GM12878 (cell line): ENCODE measurements at regions not wholly inside any gene's neighbourhood (a gene's known extent, or its start where the extent isn't known, plus 50 kb on each side); places are given as distances from the start of the nearest gene placed in this dataset.

Source experiments
- ATAC-seq: fragments of 200-7000 bp; cut with Tn5 transposase; 3 replicates; pipeline ENCODE4 v1.9.1; 2020; ENCODE audit warnings: mild to moderate bottlenecking, moderate library complexity
- BruUV-seq: library from RNA; stranded (reverse); fragments of 400-500 nt; replicated peaks from 2 replicates; lab custom pipeline; 2021; lab: Mats Ljungman, UMichigan
- CTCF ChIA-PET: fragments of 300-600 bp; sonication (Branson Sonifier 250); formaldehyde crosslinking; extraction: SDS; loops from one replicate; lab custom pipeline; 2021; ENCODE audit warnings: inconsistent platforms; lab: Yijun Ruan, JAX
- POLR2A ChIA-PET: fragments of 350-600 bp; formaldehyde crosslinking; extraction: SDS; loops from one replicate; lab custom pipeline; 2021; ENCODE audit warnings: inconsistent platforms; lab: Charles Lee
- RAD21 ChIA-PET: fragments of 300-600 bp; sonication (Branson Sonifier 250); formaldehyde crosslinking; loops from one replicate; lab custom pipeline; 2023; ENCODE audit warnings: antibody characterized with exemption; ENCODE audit not compliant: unreplicated experiment; lab: Charles Lee
- SMC1A ChIA-PET: fragments of 300-600 bp; sonication (Branson Sonifier 250); formaldehyde crosslinking; loops from one replicate; lab custom pipeline; 2023; ENCODE audit not compliant: unreplicated experiment, uncharacterized antibody; lab: Charles Lee
- DNase-seq: peaks from one replicate; pipeline ENCODE4 v3.0.0-alpha.2; 2011; ENCODE audit warnings: low read depth, low spot score
- FAIRE-seq: peaks from 3 replicates; lab custom pipeline; 2011; peaks lifted over from hg19 to GRCh38; lab: Jason Lieb, UNC
- H2AFZ ChIP-seq: 2 replicates; pipeline ENCODE4 v1.6.0; 2011; ENCODE audit warnings: low read depth, low read length, control low read depth; ENCODE audit not compliant: control insufficient read depth
- H3K27ac ChIP-seq: 2 replicates; pipeline ENCODE4 v1.5.1; 2011; ENCODE audit warnings: control low read depth; ENCODE audit not compliant: control insufficient read depth, insufficient read depth
- H3K27me3 ChIP-seq, 2 experiments: replicated peaks in 1 of 2; 2 replicates each; pipeline versions ENCODE4 v1.6.0 to v1.6.1; 2011; ENCODE audit warnings: low read length in 1 of 2; ENCODE audit not compliant: control insufficient read depth in 2 of 2, insufficient read depth in 2 of 2
- H3K36me3 ChIP-seq, 2 experiments: 2 replicates each; pipeline ENCODE4 v1.5.1; 2011; ENCODE audit warnings: low read length in 1 of 2; ENCODE audit not compliant: control insufficient read depth in 2 of 2, insufficient read depth in 2 of 2
- H3K4me1 ChIP-seq: 2 replicates; pipeline ENCODE4 v1.6.1; 2011; ENCODE audit warnings: mild to moderate bottlenecking, low read length, moderate library complexity, mixed read lengths; ENCODE audit not compliant: control insufficient read depth, insufficient read depth
- H3K4me2 ChIP-seq: 2 replicates; pipeline ENCODE4 v1.6.0; 2011; ENCODE audit warnings: control low read depth; ENCODE audit not compliant: control insufficient read depth, insufficient read depth
- H3K4me3 ChIP-seq: fragments of 200-600 bp; sonication (generic); 2 replicates; pipeline ENCODE4 v1.5.1; 2016
- H3K79me2 ChIP-seq: 2 replicates; pipeline ENCODE4 v1.6.0; 2011; ENCODE audit warnings: low read length; ENCODE audit not compliant: control insufficient read depth, insufficient read depth
- H3K9ac ChIP-seq: 2 replicates; pipeline ENCODE4 v1.8.0; 2011; ENCODE audit warnings: low read length, control low read depth, mixed read lengths; ENCODE audit not compliant: control insufficient read depth, insufficient read depth
- H3K9me3 ChIP-seq: replicated peaks from 3 replicates; pipeline ENCODE4 v1.5.1; 2011; ENCODE audit warnings: mild to moderate bottlenecking, low read length; ENCODE audit not compliant: control insufficient read depth, insufficient read depth
- H4K20me1 ChIP-seq: 2 replicates; pipeline ENCODE4 v1.6.0; 2011; ENCODE audit not compliant: control insufficient read depth, insufficient read depth
- CHD1 ChIP-seq: IDR thresholded peaks from 2 replicates; pipeline ENCODE4 v1.6.1; 2012; ENCODE audit warnings: low read depth, low read length, improper control_type of control experiment
- CUX1 ChIP-seq: IDR thresholded peaks from 2 replicates; pipeline ENCODE4 v1.6.1; 2012; ENCODE audit warnings: improper control_type of control experiment, low read depth, low read length; ENCODE audit not compliant: insufficient replicate concordance
- FOS ChIP-seq: IDR thresholded peaks from 3 replicates; pipeline ENCODE4 v1.6.1; 2011; ENCODE audit warnings: borderline replicate concordance; ENCODE audit not compliant: insufficient read length; ENCODE audit errors: extremely low read depth
- MYB ChIP-seq: fragments of 150-350 bp; IDR thresholded peaks from 2 replicates; pipeline ENCODE4 v1.6.1; 2014; ENCODE audit warnings: mild to moderate bottlenecking, low read depth, low read length, borderline replicate concordance
- STAT1 ChIP-seq: fragments of 450-650 bp; conservative IDR thresholded peaks from 2 replicates; pipeline ENCODE4 v1.6.1; 2014; ENCODE audit warnings: antibody characterized with exemption, mild to moderate bottlenecking
- TBL1XR1 ChIP-seq: IDR thresholded peaks from 2 replicates; pipeline ENCODE4 v1.6.1; 2012; ENCODE audit warnings: low read depth, low read length, improper control_type of control experiment
- TCF12 ChIP-seq: IDR thresholded peaks from 2 replicates; pipeline ENCODE4 v1.6.1; 2011; ENCODE audit warnings: low read depth, mild to moderate bottlenecking, low read length
- YBX1 ChIP-seq: fragments of 450-650 bp; IDR thresholded peaks from 2 replicates; pipeline ENCODE4 v1.6.1; 2016; ENCODE audit warnings: antibody characterized with exemption
- YY1 ChIP-seq: IDR thresholded peaks from 2 replicates; pipeline ENCODE4 v1.6.1; 2011; ENCODE audit warnings: low read depth, mild to moderate bottlenecking, low read length
- ZBTB11 ChIP-seq: fragments of 450-650 bp; formaldehyde crosslinking; IDR thresholded peaks from 2 replicates; pipeline ENCODE4 v1.5.0; 2022; ENCODE audit warnings: mild to moderate bottlenecking, missing genetic modification characterization
- ZBTB4 ChIP-seq: fragments of 450-650 bp; formaldehyde crosslinking; IDR thresholded peaks from 2 replicates; pipeline ENCODE4 v1.4.0; 2022; ENCODE audit warnings: mild to moderate bottlenecking, moderate library complexity
- ZNF274 ChIP-seq: IDR thresholded peaks from one replicate; pipeline ENCODE4 v1.8.0; 2011; ENCODE audit not compliant: insufficient read length, insufficient read depth
- WGBS: methylation state at CpG from one replicate; pipeline ENCODE4 v1.1.6; 2016; ENCODE audit warnings: low lambda C conversion rate; ENCODE audit not compliant: insufficient replicate concordance, insufficient coverage; ENCODE audit errors: missing lambda C conversion rate; 5-methylcytosine and 5-hydroxymethylcytosine counted together
- in situ Hi-C: fragments of 300-500 bp; cut with MboI; formaldehyde crosslinking; loops from 9 replicates; pipeline ENCODE4 v1.14.3; 2018; ENCODE audit warnings: mixed read lengths
- intact Hi-C: fragments of 100-400 bp; cut with micrococcal nuclease; formaldehyde crosslinking; loops from one replicate; pipeline ENCODE4 v1.14.2; 2022; ENCODE audit not compliant: unreplicated experiment

- no peaks in the 10 kb centered on the region for H3K9me3 ChIP-seq
- H3K9ac ChIP-seq: no peak overlapping the region
- ChIA-PET POLR2A (no interaction called here), RAD21 (no interaction called here), CTCF (no interaction called here), SMC1A (interaction anchor here (1.5 kb wide), 1 partner anchor 12 kb away, joined by 4 read pairs; no protein-coding TSS in a partner anchor)
- H3K79me2 ChIP-seq: no peaks in the 10 kb centered on the region
- H3K27ac ChIP-seq: no peak overlapping the region
- no peaks in the 10 kb centered on the region for H4K20me1 ChIP-seq
- H2AFZ ChIP-seq: no peak overlapping the region
- no peak overlapping the region for H3K4me2 ChIP-seq
- WGBS: 44% methylated on average over 3 of the region's 3 CpGs
- H3K27me3 ChIP-seq: no peaks in the 10 kb centered on the region
- H3K4me3 ChIP-seq: no peak overlapping the region
- H3K36me3 ChIP-seq: no peaks in the 10 kb centered on the region
- in situ Hi-C loops: no loop called here
- DNase-seq (no peak), ATAC-seq (no peak), FAIRE-seq (no peak)
- TF ChIP-seq ZBTB11 (no peak), TCF12 (no peak), MYB (no peak), YBX1 (no peak), FOS (no peak), CUX1 (no peak), ZBTB4 (CRISPR knock-in tag) (no peak), YY1 (no peak), ZNF274 (no peak), STAT1 (no peak), TBL1XR1 (no peak), CHD1 (no peak)
- BruUV-seq: no TSS peak
- intact Hi-C loops: no loop called here
- H3K4me1 ChIP-seq: no peaks in the 10 kb centered on the region
Measured at GRCh38 chr7:86339051-86339450, 304.7 kb upstream of the GRM3 start.
